ENCODE measurements at regions not wholly inside any gene's neighbourhood (a gene's known extent, or its start where the extent isn't known, plus 50 kb on each side); places are given as distances from the start of the nearest gene placed in this dataset.

GRCh38 chr5:124634228-124634739 is 112.2 kb downstream of the ZNF608 start:
- TF ChIP-seq CTCF (IDR thresholded peaks at IDR 0.05), result no peak
- H3K4me3 ChIP-seq, result no peak overlapping the region
- H3K36me3 ChIP-seq (ENCODE audit: low read depth), result no peaks in the 10 kb centered on the region
- no peak for DNase-seq
- ATAC-seq, result no peak
- no peaks in the 10 kb centered on the region for H3K4me1 ChIP-seq (ENCODE audit: low read depth)
- no peaks in the 10 kb centered on the region for H3K9me3 ChIP-seq
- intact Hi-C loops (cut with DNase I, micrococcal nuclease), result no loop called here

- no peaks in the 10 kb centered on the region for H3K9me3 ChIP-seq
- DNase-seq (no peak), ATAC-seq (no peak)
- no peak for TF ChIP-seq CTCF (IDR thresholded peaks at IDR 0.05)
- no peaks in the 10 kb centered on the region for H3K36me3 ChIP-seq (ENCODE audit: low read depth)
- H3K4me3 ChIP-seq, result no peak overlapping the region
- H3K4me1 ChIP-seq (ENCODE audit: low read depth), result no peaks in the 10 kb centered on the region
- intact Hi-C loops (cut with DNase I, micrococcal nuclease), result no loop called here
Measured at GRCh38 chr5:124633209-124633608, 113.2 kb downstream of the ZNF608 start.

GRCh38 chr5:124631874-124632550 is 114.4 kb downstream of the ZNF608 start:
- no peaks in the 10 kb centered on the region for H3K4me1 ChIP-seq (ENCODE audit: low read depth)
- intact Hi-C loops (cut with DNase I, micrococcal nuclease), result no loop called here

GRCh38 chr5:124630767-124631704 is 115.4 kb downstream of the ZNF608 start:
- TF ChIP-seq CTCF (IDR thresholded peaks at IDR 0.05), result no peak
- DNase-seq (no peak), ATAC-seq (peak; percentile 15)
- intact Hi-C loops (cut with DNase I, micrococcal nuclease), result no loop called here
- no peaks in the 10 kb centered on the region for H3K9me3 ChIP-seq
- no peak overlapping the region for H3K4me3 ChIP-seq
- H3K36me3 ChIP-seq (ENCODE audit: low read depth), result no peaks in the 10 kb centered on the region
- H3K4me1 ChIP-seq (ENCODE audit: low read depth), result no peaks in the 10 kb centered on the region

More at GRCh38 chr5:124631874-124632550, 114.4 kb downstream of the ZNF608 start:
- ATAC-seq, result no peak
- no peaks in the 10 kb centered on the region for H3K9me3 ChIP-seq
- DNase-seq, result no peak
- H3K4me3 ChIP-seq, result no peak overlapping the region
- no peaks in the 10 kb centered on the region for H3K36me3 ChIP-seq (ENCODE audit: low read depth)
- TF ChIP-seq CTCF (IDR thresholded peaks at IDR 0.05), result no peak

GRCh38 chr5:124628721-124629596 is 117.5 kb downstream of the ZNF608 start:
- Histone ChIP-seq H3K9me3 (no peaks in the 10 kb centered on the region), H3K4me3 (no peak overlapping the region), H3K36me3 (ENCODE audit: low read depth) (no peaks in the 10 kb centered on the region), H3K4me1 (ENCODE audit: low read depth) (no peaks in the 10 kb centered on the region)
- no peak for DNase-seq
- no peak for TF ChIP-seq CTCF (IDR thresholded peaks at IDR 0.05)
- ATAC-seq, result peak; percentile 67
- intact Hi-C loops (cut with DNase I, micrococcal nuclease), result no loop called here

Measured in mucosa of descending colon (tissue), 3 donors.